Posterior vena cava (tissue), 2 donors: ENCODE measurements at regions not wholly inside any gene's neighbourhood (a gene's known extent, or its start where the extent isn't known, plus 50 kb on each side); places are given as distances from the start of the nearest gene placed in this dataset.
A peak's percentile ranks its signal among the peaks of the same experiment; 100 is the strongest.
"Not testable (repeated sequence)": the region's sequence is repeated elsewhere in the genome, so short reads cannot be mapped to it uniquely, and the experiment has no call there.

Source experiments
- DNase-seq: peaks from one replicate; pipeline ENCODE4 v3.0.0-alpha.2; 2020; ENCODE audit warnings: low spot score
- intact Hi-C, 2 donors: fragments of 100-400 bp; cut with DNase I; formaldehyde crosslinking; loops; one replicate each; pipeline versions ENCODE4 v1.14.1 to v1.14.2; 2022 to 2023
- donor health status: DM: yes; HTN: yes; CAD: no.
- donor health status: DM: yes; HTN: yes; CAD: no.

DNA sequence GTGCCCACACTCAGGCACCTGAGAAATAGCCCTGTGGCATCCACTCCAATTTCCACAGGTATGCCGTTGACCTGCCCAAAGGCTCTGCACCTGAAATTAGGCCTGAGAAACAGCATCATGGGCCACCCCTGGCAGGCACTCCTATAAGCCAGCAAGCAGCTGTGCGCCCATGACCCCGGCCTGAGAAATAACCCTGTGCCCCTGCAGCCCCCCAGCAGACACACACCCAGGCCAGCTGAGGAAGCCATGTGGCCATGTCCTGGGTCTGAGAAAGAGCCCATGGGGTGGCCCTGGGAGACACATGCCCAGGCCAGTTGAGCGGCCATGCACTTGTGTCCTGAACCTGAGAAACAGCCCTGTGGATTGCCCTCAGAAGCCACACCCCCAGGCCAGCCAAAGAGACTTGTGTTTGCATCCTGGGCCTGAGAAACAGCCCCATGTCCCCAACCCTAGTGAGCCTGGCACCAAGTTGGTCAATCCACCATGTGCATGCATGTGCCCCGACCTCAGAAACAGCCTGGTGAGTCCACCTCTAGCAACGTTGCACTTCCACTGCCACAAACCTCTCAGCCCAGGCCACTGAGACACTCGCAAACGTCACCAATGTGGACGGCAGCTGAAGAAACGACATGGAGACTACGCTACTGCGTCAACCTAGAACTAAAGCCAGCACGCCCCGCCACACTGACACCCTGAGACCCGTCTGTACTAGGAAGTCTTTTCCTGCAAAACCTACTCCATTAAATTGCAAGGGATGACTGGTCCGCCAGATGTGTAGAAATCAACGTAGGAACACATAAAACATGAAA is 411.9 kb downstream of the TMEM121 start:
- peak; percentile 65 for DNase-seq
- intact Hi-C loops, result no loop called here

GRCh38 chr14:105938959-105939358 is 412.6 kb downstream of the TMEM121 start:
- intact Hi-C loops, result no loop called here
- no peak for DNase-seq

DNA sequence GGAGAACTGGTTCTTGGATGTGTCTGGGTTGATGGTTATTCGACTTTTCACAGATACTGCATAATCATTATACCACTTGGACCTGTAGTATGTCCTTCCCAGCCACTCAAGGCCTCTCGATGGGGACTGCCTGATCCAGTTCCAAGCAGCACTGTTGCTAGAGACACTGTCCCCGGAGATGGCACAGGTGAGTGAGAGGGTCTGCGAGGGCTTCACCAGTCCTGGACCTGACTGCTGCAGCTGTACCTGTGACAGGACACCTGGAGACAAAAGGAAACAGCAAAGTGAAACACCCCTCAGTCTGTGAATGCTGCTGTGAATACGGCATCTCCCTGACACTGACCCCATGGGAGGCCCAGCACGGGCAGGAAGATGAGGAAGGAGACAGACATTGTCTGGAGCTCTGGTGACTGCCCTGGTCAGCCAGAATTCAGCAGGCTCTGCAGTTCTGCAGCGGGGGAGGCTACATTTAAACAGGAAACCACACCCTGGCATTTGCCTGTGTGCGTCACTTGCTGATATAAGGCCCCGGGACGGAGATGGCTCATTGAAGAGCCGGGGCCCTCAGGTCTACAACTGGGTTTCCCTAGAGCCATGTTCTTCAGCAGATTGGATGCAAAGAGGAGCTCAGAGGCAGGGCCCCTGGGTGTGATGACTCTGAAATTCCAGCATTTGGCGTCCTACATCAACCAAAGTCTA is 413.6 kb downstream of the TMEM121 start:
- DNase-seq, result no peak
- intact Hi-C loops, result no loop called here

GRCh38 chr14:105940534-105941225 is 414.3 kb downstream of the TMEM121 start:
- no peak for DNase-seq
- intact Hi-C loops, result no loop called here

- DNase-seq, result peak; percentile 60
- intact Hi-C loops, result no loop called here
Observed at GRCh38 chr14:105941226-105942166, 415.1 kb downstream of the TMEM121 start.

DNA sequence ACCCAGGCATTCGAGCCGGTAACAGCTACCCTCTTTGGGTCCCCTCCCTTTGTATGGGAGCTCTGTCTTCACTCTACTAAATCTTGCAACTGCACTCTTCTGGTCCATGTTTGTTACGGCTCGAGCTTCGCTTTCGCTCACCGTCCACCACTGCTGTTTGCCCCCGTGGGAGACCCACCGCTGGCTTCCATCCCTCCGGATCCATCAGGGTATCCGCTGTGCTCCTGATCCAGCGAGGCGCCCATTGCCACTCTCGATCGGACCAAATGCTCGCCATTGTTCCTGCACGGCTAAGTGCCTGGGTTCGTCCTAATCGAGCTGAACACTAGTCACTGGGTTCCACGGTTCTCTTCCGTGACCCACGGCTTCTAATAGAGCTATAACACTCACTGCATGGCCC is 416.3 kb downstream of the TMEM121 start:
- DNase-seq, result peak; percentile 79
- intact Hi-C loops, result not testable (repeated sequence)

DNA sequence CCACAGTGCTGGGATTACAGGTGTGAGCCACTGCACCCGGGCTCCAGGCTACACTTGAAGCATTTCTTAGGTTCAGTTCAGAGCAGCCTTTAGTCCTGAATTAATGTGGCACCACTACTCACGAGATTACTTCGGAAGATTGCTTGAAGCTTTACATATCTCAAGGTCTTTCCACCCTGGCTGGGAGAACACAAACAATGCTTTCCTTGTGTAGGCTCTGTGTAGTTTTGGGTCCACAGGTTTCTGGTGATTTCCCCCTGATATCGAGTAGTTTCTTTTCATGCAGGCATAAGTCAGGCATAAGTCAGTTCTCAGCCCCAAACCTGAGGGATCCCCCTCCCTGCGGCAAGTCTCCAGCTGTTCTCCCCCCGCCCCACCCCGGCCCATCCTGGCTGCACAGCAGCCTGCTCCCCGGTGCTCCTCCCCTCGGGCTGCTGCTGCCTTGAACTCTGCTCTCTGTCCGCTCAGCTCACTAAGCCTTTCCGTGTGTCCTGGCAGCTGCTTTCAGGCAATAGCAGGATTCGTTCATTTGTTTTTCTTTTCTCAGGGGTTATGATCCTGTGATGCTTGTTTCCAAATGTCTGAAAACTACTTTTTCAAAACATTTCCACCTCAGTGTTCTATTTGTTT is 417.7 kb downstream of the TMEM121 start:
- DNase-seq, result no peak

DNA sequence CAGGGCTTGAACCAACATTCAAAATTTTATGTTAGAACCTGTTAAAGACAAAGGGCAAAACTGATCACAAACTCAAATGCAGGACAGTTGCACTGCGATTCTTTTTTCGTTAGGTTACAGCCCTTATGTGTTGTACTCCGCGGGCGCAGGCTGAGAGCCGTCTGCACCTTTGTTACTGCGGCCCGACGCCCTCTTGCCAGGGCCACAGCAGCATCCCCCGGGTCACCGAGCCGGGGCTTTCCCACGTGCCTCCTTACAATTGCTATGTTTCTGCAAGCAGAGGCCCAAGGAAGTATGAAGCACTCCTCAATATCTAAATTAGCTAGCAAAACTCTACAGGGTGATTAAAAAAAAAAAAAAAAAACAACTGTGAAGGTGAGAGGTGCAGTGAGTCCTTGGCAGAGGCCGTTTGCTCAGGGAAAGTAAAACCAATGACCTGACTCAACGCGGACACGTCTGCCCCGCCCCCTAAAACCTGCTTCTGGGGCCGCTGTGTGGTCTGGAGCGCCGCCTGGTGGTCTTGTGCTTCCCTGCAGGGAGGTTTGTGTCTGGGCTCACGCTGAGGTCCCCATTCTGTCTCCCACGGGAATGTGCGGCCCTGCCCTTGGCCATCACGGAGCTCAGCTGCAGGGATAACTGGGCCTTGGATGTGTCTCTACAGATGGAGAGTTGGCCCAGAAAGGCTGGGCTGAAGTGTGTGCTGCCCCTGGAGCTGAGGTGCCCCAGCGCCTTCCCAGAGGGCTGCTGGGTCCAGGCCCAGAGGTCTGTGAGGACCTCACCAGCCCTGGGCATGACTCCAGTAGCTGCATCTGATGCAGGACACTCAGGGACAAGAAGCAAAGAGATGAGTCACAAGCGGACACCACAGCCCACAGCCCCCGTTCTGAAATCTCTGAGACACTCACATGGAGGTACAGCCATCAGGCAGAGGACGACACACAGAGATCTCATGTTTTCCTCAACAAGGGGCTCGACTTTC is 418.5 kb downstream of the TMEM121 start:
- DNase-seq, result peak; percentile 86
- intact Hi-C loops, result no loop called here

More for the DNA sequence above, 417.7 kb downstream of the TMEM121 start:
- intact Hi-C loops, result no loop called here

- DNase-seq, result no peak
- intact Hi-C loops, result no loop called here
Observed at GRCh38 chr14:105945896-105946295, 419.5 kb downstream of the TMEM121 start.

- no peak for DNase-seq
- intact Hi-C loops, result no loop called here
Observed at GRCh38 chr14:105947599-105947998, 421.2 kb downstream of the TMEM121 start.

DNA sequence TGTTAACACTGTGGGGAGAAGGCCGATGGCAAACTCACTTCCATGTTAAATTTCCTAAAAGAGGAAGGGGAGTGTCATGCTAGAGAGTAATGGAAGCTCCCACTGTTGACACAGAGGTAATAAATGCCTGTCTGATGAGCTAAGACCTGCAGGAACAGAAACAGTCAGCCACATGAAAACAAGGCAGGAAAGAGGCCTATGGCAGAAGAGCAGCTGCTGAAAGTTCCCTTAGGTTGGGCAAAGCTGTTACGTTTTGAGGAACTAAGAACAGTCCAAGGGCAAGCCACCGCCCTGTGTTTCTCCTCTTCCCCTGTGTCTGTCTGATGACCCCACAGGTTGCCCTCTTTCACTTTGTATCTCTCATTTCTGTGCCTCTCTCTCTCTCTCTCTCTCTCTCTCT is 422.6 kb downstream of the TMEM121 start:
- intact Hi-C loops, result not testable (repeated sequence)

DNA sequence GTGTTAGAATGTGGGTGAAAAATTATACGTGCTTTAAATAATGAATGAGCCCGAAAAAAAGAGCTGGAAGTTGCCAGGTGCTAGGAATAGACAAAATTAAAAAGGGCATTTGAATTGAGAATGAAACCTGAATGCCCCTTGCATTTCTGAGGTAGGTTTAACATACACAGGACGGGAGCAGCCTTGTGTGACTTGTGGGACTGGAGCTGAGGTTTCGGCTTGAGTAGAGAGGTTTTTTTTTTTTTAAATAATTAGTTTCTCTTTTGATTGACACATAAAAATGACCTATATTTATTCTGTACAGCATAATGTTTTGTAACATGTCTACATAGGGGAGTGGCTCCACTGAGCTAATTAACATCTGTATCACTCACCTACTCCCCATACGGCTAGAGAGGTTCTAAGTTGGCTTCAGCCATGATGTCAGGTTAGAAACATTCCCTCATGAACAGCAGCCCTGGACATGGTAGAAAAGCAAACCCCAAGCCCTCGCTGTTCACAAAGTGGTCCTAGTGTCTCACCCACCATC is 424.0 kb downstream of the TMEM121 start:
- DNase-seq, intact Hi-C loops: not testable (repeated sequence)

More for the DNA sequence above, 422.6 kb downstream of the TMEM121 start:
- not testable (repeated sequence) for DNase-seq

DNA sequence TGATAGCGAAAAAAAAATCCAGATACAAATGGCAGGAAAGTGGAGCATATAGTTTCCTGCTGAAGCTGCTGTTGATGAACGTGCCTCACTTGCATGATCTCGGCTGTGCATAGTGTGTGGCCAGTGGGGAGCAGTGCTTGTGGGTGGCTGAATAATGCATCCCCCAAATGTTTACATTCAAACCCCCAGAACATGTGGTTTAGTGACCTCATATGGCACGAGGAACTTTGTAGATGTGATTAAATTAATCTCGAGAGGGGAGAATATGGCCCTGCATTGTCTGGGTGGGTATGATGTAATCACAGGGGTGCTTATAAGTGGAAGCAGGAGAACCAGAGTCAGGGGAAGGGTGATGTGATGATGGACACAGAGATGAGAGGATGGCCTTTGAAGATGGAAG is 425.0 kb downstream of the TMEM121 start:
- intact Hi-C loops, result no loop called here
- no peak for DNase-seq

DNA sequence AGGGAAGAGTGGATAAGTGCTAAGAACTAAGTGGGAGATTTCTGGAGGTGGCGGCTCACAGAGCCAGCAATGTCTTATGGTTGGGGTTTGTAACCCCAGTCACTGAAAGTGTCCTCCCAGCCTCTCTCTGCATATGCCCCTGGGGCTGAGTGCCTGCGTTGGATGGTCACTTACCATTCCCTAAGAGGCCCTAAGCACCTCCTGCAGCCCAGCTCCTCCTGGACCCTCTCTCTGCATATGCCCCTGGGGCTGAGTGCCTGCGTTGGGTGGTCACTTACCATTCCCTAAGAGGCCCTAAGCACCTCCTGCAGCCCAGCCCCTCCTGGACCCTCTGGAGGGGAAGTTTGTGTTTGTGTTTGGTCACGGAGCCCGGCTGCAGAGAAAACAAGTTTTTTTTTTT is 425.8 kb downstream of the TMEM121 start:
- intact Hi-C loops, result no loop called here
- DNase-seq, result no peak

GRCh38 chr14:105952826-105953225 is 426.4 kb downstream of the TMEM121 start:
- intact Hi-C loops, result no loop called here

GRCh38 chr14:105961625-105962024 is 435.2 kb downstream of the TMEM121 start:
- DNase-seq, intact Hi-C loops: not testable (repeated sequence)

More at GRCh38 chr14:105952826-105953225, 426.4 kb downstream of the TMEM121 start:
- no peak for DNase-seq

GRCh38 chr14:105962532-105962931 is 436.1 kb downstream of the TMEM121 start:
- intact Hi-C loops, result no loop called here
- no peak for DNase-seq
